ENCODE measurements at regions not wholly inside any gene's neighbourhood (a gene's known extent, or its start where the extent isn't known, plus 50 kb on each side); places are given as distances from the start of the nearest gene placed in this dataset.

GRCh38 chr9:119881898-119882297 is 512.7 kb upstream of the BRINP1 start:
- Histone ChIP-seq H3K27ac (ENCODE audit: low read depth, low read length, poor library complexity, severe bottlenecking) (no peak overlapping the region), H2AFZ (ENCODE audit: low read length) (no peak overlapping the region), H3K4me2 (ENCODE audit: low read length) (no peak overlapping the region), H3K9me3 (ENCODE audit: low read length) (no peaks in the 10 kb centered on the region), H3K4me3 (ENCODE audit: low read depth, low read length, poor library complexity, severe bottlenecking) (no peak overlapping the region), H3K79me2 (ENCODE audit: insufficient read depth, low read depth, low read length) (no peaks in the 10 kb centered on the region), H4K20me1 (ENCODE audit: insufficient read depth, low read length) (no peaks in the 10 kb centered on the region), H3K4me1 (ENCODE audit: insufficient read depth, low read length, poor library complexity, severe bottlenecking) (no peaks in the 10 kb centered on the region), H3K36me3 (ENCODE audit: insufficient read depth, low read length) (no peaks in the 10 kb centered on the region), H3K9me2 (ENCODE audit: insufficient read depth, low read length) (no peaks in the 10 kb centered on the region)
- ChIA-PET POLR2A (no interaction called here), CTCF (ENCODE audit: unreplicated experiment) (no interaction called here)
- DNase-seq (ENCODE audit: low spot score), result no peak
- TF ChIP-seq EZH2phosphoT487 (IDR thresholded peaks at IDR 0.05; ENCODE audit: borderline replicate concordance, low read depth, low read length) (no peak), CTCF (conservative IDR thresholded peaks at IDR 0.05; ENCODE audit: low read length) (no peak)
- BruUV-seq (replicated peaks), result no TSS peak
- intact Hi-C loops (cut with micrococcal nuclease; ENCODE audit: unreplicated experiment), result no loop called here

GRCh38 chr9:119880361-119880760 is 511.1 kb upstream of the BRINP1 start:
- Histone ChIP-seq H3K4me2 (ENCODE audit: low read length) (no peak overlapping the region), H3K36me3 (ENCODE audit: insufficient read depth, low read length) (no peaks in the 10 kb centered on the region), H3K4me1 (ENCODE audit: insufficient read depth, low read length, poor library complexity, severe bottlenecking) (no peaks in the 10 kb centered on the region), H3K4me3 (ENCODE audit: low read depth, low read length, poor library complexity, severe bottlenecking) (no peak overlapping the region), H2AFZ (ENCODE audit: low read length) (no peak overlapping the region), H4K20me1 (ENCODE audit: insufficient read depth, low read length) (no peaks in the 10 kb centered on the region), H3K27ac (ENCODE audit: low read depth, low read length, poor library complexity, severe bottlenecking) (no peak overlapping the region), H3K9me3 (ENCODE audit: low read length) (no peaks in the 10 kb centered on the region), H3K79me2 (ENCODE audit: insufficient read depth, low read depth, low read length) (no peaks in the 10 kb centered on the region), H3K9me2 (ENCODE audit: insufficient read depth, low read length) (no peaks in the 10 kb centered on the region)
- TF ChIP-seq CTCF (conservative IDR thresholded peaks at IDR 0.05; ENCODE audit: low read length) (no peak), EZH2phosphoT487 (IDR thresholded peaks at IDR 0.05; ENCODE audit: borderline replicate concordance, low read depth, low read length) (no peak)
- no TSS peak for BruUV-seq (replicated peaks)
- intact Hi-C loops (cut with micrococcal nuclease; ENCODE audit: unreplicated experiment), result no loop called here
- DNase-seq (ENCODE audit: low spot score), result no peak
- ChIA-PET POLR2A (no interaction called here), CTCF (ENCODE audit: unreplicated experiment) (no interaction called here)

- H3K27ac ChIP-seq (ENCODE audit: low read depth, low read length, poor library complexity, severe bottlenecking), result no peak overlapping the region
- no peak overlapping the region for H3K4me3 ChIP-seq (ENCODE audit: low read depth, low read length, poor library complexity, severe bottlenecking)
- no peaks in the 10 kb centered on the region for H3K9me3 ChIP-seq (ENCODE audit: low read length)
- intact Hi-C loops (cut with micrococcal nuclease; ENCODE audit: unreplicated experiment), result no loop called here
- no peaks in the 10 kb centered on the region for H3K79me2 ChIP-seq (ENCODE audit: insufficient read depth, low read depth, low read length)
- DNase-seq (ENCODE audit: low spot score), result no peak
- TF ChIP-seq EZH2phosphoT487 (IDR thresholded peaks at IDR 0.05; ENCODE audit: borderline replicate concordance, low read depth, low read length), result no peak
- no peak for TF ChIP-seq CTCF (conservative IDR thresholded peaks at IDR 0.05; ENCODE audit: low read length)
- no peak overlapping the region for H2AFZ ChIP-seq (ENCODE audit: low read length)
- no peaks in the 10 kb centered on the region for H4K20me1 ChIP-seq (ENCODE audit: insufficient read depth, low read length)
- H3K4me2 ChIP-seq (ENCODE audit: low read length), result no peak overlapping the region
- ChIA-PET POLR2A (no interaction called here), CTCF (ENCODE audit: unreplicated experiment) (no interaction called here)
- BruUV-seq (replicated peaks), result no TSS peak
- H3K9me2 ChIP-seq (ENCODE audit: insufficient read depth, low read length), result no peaks in the 10 kb centered on the region
- no peaks in the 10 kb centered on the region for H3K4me1 ChIP-seq (ENCODE audit: insufficient read depth, low read length, poor library complexity, severe bottlenecking)
- H3K36me3 ChIP-seq (ENCODE audit: insufficient read depth, low read length), result no peaks in the 10 kb centered on the region
Measured at GRCh38 chr9:119877306-119877705, 508.1 kb upstream of the BRINP1 start.

Data from OCI-LY7 (cell line).